Rectal smooth muscle tissue (tissue), 1 donor: ENCODE measurements at regions not wholly inside any gene's neighbourhood (a gene's known extent, or its start where the extent isn't known, plus 50 kb on each side); places are given as distances from the start of the nearest gene placed in this dataset.
"Not testable (repeated sequence)": the region's sequence is repeated elsewhere in the genome, so short reads cannot be mapped to it uniquely, and the experiment has no call there.

ENCODE experiments used
- H3K27ac ChIP-seq: one replicate; pipeline ENCODE4 v1.7.0; 2013; ENCODE audit warnings: low read depth, low read length, inconsistent platforms
- H3K27me3 ChIP-seq: one replicate; pipeline ENCODE4 v1.7.0; 2013; ENCODE audit warnings: low read length; ENCODE audit not compliant: control insufficient read depth, insufficient read depth
- H3K36me3 ChIP-seq: one replicate; pipeline ENCODE4 v1.7.0; 2013; ENCODE audit warnings: low read length; ENCODE audit not compliant: control insufficient read depth, insufficient read depth
- H3K4me1 ChIP-seq: one replicate; pipeline ENCODE4 v1.7.0; 2013; ENCODE audit warnings: low read length; ENCODE audit not compliant: control insufficient read depth, insufficient read depth
- H3K4me3 ChIP-seq: one replicate; pipeline ENCODE4 v1.7.0; 2013; ENCODE audit warnings: low read length
- H3K9ac ChIP-seq: one replicate; pipeline ENCODE4 v1.7.0; 2013; ENCODE audit warnings: low read length

DNA sequence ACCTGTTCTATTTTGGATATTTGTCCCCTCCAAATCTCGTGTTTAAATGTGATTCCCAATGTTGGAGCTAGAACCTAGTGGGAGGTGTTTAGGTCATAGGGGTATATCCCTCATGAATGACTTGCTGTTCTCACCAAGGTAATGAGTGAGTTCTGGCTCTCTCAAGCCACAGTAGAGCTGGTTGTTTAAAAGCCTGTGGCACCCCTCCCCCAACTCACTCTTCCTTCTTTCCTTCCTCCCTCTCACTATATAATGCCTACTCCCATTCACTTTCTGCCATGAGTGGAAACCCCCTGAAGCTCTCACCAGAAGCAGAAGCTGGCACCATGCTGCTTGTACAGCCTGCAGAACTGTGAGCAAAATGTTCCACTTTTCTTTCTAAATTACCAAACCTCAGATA, 341.1 kb downstream of the SI start:
- Histone ChIP-seq H3K27me3 (no peaks in the 10 kb centered on the region), H3K9ac (no peak overlapping the region), H3K36me3 (no peaks in the 10 kb centered on the region), H3K4me1 (no peaks in the 10 kb centered on the region), H3K27ac (no peak overlapping the region), H3K4me3 (no peak overlapping the region)

DNA sequence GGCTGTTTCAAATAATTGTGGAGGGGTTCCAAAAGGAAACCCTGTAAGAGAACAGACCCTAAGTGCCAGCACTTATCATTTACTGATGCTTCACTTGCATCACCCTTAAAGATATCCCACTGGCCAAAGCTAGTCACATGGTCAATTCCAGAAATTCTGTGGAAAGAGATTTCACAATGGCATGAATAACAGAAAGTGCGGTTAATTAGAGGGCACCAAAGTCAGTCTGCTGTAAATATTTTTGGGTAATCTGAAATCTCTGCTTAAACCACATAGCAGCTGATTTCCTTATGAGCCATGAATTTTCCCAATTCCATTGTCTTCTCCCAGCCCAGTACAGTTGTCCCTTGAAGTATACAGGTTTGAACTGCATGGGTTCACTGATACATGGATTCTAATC, 346.1 kb downstream of the SI start:
- Histone ChIP-seq H3K9ac (no peak overlapping the region), H3K4me3 (no peak overlapping the region), H3K4me1 (no peaks in the 10 kb centered on the region), H3K27me3 (no peaks in the 10 kb centered on the region), H3K36me3 (no peaks in the 10 kb centered on the region), H3K27ac (no peak overlapping the region)

DNA sequence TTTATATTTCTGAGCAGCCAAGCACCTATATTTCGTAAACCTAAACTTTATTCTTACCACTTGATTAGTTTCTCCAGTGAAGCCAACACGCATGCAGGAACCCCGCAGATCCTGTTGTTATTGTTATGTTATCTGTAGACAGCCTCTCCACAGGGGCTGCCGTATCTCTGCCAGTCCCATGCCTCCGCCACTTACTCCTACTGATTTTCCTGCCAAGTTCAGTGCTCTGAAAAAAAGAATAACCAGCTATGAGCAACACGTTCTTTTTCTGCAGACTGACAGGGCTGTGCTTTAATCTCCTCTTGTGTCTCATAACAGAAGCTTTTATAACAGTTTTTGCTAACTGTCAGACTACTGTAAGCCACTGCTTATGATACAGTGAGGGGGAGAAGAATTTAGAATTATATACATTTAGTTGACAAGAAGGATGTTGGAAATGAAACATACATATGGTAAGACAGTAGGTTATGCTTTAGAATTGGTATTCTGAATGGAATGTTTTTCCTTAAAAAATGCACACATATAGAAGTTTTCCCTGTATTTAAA, 347.4 kb downstream of the SI start:
- H3K9ac ChIP-seq, result no peak overlapping the region
- H3K36me3 ChIP-seq, result no peaks in the 10 kb centered on the region
- no peaks in the 10 kb centered on the region for H3K27me3 ChIP-seq
- H3K27ac ChIP-seq, result no peak overlapping the region
- no peaks in the 10 kb centered on the region for H3K4me1 ChIP-seq
- no peak overlapping the region for H3K4me3 ChIP-seq

DNA sequence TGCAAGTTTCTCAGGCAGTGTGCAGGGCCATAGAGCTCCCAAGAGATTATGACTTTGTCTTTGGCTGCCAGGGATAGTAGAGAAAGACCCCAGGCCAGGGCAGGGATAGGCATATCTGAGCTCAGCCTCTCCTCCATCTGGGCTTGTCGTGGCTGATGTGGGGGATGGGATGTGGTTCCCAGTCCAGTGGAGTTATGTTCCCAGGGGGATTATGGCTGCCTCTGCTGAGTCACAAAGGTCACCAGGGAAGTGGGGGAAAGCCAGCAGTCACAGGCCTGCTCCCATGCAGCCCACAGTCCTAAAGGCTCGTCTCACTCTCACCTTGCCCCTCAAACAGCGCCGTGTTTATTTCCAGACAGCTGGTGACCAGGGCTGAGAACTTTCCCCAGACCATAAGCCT, 354.9 kb downstream of the SI start:
- no peak overlapping the region for H3K9ac ChIP-seq
- no peak overlapping the region for H3K27ac ChIP-seq
- H3K27me3 ChIP-seq, result no peaks in the 10 kb centered on the region
- H3K36me3 ChIP-seq, result no peaks in the 10 kb centered on the region
- H3K4me3 ChIP-seq, result no peak overlapping the region
- H3K4me1 ChIP-seq, result no peaks in the 10 kb centered on the region

DNA sequence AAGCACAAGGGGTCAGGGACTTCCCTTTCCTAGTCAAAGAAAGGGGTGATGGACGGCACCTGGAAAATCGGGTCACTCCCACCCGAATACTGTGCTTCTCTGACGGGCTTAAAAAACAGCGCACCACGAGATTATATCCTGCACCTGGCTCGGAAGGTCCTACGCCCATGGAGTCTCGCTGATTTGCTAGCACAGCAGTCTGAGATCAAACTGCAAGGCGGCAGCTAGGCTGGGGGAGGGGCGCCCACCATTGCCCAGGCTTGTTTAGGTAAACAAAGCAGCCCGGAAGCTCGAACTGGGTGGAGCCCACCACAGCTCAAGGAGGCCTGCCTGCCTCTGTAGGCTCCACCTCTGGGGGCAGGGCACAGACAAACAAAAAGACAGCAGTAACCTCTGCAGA, 375.5 kb downstream of the SI start:
- H3K27ac ChIP-seq, H3K36me3 ChIP-seq, H3K4me1 ChIP-seq, H3K27me3 ChIP-seq, H3K9ac ChIP-seq, H3K4me3 ChIP-seq: not testable (repeated sequence)

DNA sequence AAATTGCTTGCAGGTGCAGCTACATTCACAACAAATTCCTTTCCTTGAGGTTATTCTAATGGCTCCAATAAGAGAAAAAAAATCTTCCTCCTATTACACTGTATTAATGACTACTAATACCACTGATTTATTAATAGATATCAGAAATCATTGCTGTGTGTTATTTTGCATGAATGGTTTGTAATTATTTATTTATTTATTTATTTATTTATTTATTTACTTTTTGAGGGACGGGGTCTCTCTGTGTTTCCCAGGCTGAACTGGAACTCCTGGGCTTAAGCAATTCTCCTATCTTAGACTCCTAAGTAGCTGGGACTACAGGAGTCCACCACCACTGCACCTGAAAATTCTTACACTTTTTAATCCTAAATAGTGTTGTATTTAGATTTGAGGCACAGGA, 390.4 kb downstream of the SI start:
- Histone ChIP-seq H3K36me3 (no peaks in the 10 kb centered on the region), H3K27ac (no peak overlapping the region), H3K27me3 (no peaks in the 10 kb centered on the region), H3K9ac (no peak overlapping the region), H3K4me1 (no peaks in the 10 kb centered on the region), H3K4me3 (no peak overlapping the region)

DNA sequence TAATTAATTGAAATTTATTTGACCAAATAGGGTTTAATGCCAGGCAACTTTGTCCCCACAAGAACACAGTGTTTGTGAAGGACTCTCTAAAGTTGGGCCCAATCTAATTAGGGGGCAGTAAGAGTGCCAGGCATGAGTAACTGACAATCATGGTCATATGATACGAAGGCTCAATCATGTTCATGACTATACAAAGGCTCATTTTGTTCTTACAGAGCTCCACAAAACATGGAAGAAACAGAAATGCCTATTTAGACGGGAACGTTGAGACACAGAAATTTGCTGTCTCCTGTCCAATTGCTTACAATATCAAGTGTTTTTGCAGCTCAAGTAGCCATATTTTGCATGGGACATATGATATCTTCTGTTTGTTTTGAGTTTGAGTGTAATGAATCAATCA, 391.1 kb downstream of the SI start:
- Histone ChIP-seq H3K27me3 (no peaks in the 10 kb centered on the region), H3K9ac (no peak overlapping the region), H3K4me1 (no peaks in the 10 kb centered on the region), H3K4me3 (no peak overlapping the region), H3K27ac (no peak overlapping the region), H3K36me3 (no peaks in the 10 kb centered on the region)

DNA sequence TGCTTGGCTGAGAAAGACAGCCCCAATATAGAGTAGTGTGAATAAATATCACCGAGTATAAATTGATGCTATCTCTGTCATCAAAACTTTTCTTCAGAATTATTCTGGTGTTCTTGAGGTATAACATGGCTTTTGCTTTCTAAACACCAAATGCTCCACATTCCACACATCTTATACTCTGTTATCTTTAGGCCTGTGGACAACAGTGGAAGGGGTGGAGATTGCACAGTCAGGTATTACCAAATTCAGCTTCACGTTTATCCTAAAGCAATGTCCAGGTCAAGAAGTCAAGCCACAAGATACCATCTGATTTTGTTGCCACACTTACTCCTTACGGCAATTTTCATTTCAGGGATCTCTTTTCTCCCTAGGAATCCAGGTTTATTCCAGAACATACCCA, 394.8 kb downstream of the SI start:
- Histone ChIP-seq H3K4me1 (no peaks in the 10 kb centered on the region), H3K36me3 (no peaks in the 10 kb centered on the region), H3K27ac (no peak overlapping the region), H3K9ac (no peak overlapping the region), H3K27me3 (no peaks in the 10 kb centered on the region), H3K4me3 (no peak overlapping the region)

DNA sequence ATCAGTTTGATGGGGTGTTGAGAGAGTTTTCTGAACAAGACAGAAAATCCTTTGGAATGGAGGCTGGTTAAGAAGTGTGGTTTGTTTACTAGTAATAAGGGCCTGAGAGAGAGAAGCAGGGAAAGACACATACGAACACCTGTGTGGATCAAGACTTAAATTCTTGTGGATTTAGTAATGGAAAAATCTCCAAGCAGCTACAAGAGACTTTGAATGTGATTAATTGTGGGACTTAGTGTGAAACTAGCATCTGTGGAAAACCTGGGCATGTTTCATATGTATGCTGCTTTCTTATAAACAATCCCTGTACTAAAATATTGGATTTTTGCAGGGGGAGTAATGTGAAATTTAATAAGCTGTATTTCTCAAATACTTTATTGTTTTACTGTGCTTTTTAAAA, 399.1 kb downstream of the SI start:
- H3K4me3 ChIP-seq, result no peak overlapping the region
- no peaks in the 10 kb centered on the region for H3K27me3 ChIP-seq
- H3K36me3 ChIP-seq, result no peaks in the 10 kb centered on the region
- no peak overlapping the region for H3K27ac ChIP-seq
- H3K9ac ChIP-seq, result no peak overlapping the region
- no peaks in the 10 kb centered on the region for H3K4me1 ChIP-seq

DNA sequence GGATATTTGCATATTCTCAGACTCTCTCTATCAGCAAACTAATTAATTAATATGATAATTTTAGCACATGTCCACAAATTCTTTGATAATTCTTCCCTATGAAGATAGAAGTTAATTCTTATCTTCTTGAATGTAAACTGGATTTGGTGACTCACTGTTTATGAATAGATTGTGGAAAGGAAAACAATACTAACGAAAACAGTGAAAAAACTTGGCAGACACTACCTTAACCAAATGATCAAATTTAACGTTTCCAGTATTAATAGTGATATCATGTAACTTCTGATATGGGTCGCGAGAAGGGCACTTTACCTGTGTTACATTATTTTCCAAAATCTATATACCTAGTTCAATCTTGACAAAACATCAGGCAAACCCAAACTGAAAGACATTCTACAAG, 401.0 kb downstream of the SI start:
- no peaks in the 10 kb centered on the region for H3K36me3 ChIP-seq
- H3K4me3 ChIP-seq, result no peak overlapping the region
- no peaks in the 10 kb centered on the region for H3K27me3 ChIP-seq
- no peaks in the 10 kb centered on the region for H3K4me1 ChIP-seq
- H3K9ac ChIP-seq, result no peak overlapping the region
- no peak overlapping the region for H3K27ac ChIP-seq

DNA sequence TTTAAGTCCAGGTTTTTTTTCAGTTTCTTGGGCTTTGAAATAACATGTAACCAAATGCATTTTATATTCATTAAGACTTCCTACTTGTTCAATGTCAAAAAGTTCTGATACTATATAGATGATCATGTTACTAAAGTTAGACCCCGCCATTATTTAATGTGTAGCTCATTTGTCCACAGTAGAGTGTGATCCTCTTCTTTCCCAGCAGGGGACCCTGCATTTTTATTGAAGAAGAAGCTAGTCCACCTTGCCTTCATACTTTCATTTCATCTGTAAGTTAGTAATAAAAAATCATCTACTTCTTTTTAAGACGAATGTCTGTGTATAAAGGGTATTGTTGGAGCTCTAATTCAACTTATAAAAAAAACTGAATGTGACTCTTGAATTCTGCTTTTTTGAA, 404.6 kb downstream of the SI start:
- Histone ChIP-seq H3K36me3 (no peaks in the 10 kb centered on the region), H3K27me3 (no peaks in the 10 kb centered on the region), H3K4me3 (no peak overlapping the region), H3K4me1 (no peaks in the 10 kb centered on the region), H3K27ac (no peak overlapping the region), H3K9ac (no peak overlapping the region)

DNA sequence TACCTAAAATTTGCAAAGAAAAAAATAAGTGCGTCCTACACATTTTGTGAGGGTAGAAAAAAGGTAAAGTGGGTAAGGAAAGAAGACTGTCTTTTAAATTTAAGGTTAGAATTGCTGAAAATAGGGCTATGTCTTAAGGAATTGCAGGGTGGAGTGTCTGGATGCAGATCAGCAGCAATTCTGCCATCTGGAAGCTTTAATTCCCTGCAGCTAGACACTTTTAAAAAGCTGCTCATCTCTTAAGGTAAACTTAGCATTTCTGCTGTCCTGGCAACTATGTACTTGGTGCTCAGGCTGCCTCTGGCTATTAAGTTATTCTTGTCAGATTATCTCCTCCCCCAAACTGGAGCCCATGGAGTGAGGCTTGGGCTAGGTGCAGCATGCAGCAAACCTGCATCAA, 420.2 kb downstream of the SI start:
- no peak overlapping the region for H3K27ac ChIP-seq

DNA sequence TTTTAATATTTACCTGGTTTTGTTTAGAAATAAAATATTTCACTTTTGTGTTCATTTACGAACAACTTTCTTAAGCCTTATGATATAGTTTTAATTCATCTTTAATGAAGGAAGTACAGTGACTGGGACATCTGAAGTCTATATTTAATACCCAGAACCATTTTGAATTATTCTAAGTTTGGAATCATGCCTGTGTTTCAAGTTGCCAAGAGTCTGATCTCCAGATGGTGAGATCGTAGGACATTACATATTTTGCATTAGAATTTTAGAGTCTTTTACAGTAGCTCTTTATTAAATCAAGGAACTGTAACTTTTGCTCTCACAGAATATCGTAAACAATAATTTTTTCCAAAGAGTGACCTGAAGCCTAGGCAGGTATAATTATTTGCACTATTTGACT, 420.7 kb downstream of the SI start:
- Histone ChIP-seq H3K9ac (no peak overlapping the region), H3K4me1 (no peaks in the 10 kb centered on the region), H3K36me3 (no peaks in the 10 kb centered on the region), H3K27ac (no peak overlapping the region), H3K4me3 (no peak overlapping the region), H3K27me3 (no peaks in the 10 kb centered on the region)

More for the DNA sequence above, 420.2 kb downstream of the SI start:
- Histone ChIP-seq H3K36me3 (no peaks in the 10 kb centered on the region), H3K9ac (no peak overlapping the region), H3K4me3 (no peak overlapping the region), H3K4me1 (no peaks in the 10 kb centered on the region), H3K27me3 (no peaks in the 10 kb centered on the region)
